ENCODE measurements at regions not wholly inside any gene's neighbourhood (a gene's known extent, or its start where the extent isn't known, plus 50 kb on each side); places are given as distances from the start of the nearest gene placed in this dataset.

GRCh38 chr6:166223079-166223478 lies 55.4 kb upstream of the TBXT start:
- Histone ChIP-seq H3K79me2 (ENCODE audit: insufficient read depth, low read length) (no peaks in the 10 kb centered on the region), H2AFZ (ENCODE audit: insufficient read depth, low read depth, low read length, poor library complexity, severe bottlenecking) (no peak overlapping the region), H3K27me3 (ENCODE audit: control insufficient read depth in 2 of 2, insufficient read depth in 2 of 2, low read length in 2 of 2) (peaks cover 12 to 17% of the 10 kb centered on the region in 2 donors), H4K20me1 (ENCODE audit: insufficient read depth, low read length) (no peaks in the 10 kb centered on the region), H3K4me1 (ENCODE audit: control insufficient read depth in 1 of 2, insufficient read depth in 2 of 2, low read length in 2 of 2) (no peaks in the 10 kb centered on the region), H3K36me3 (replicated peaks in 1 of 2; ENCODE audit: control insufficient read depth in 1 of 2, insufficient read depth in 2 of 2, low read length in 2 of 2) (no peaks in the 10 kb centered on the region), H3K9ac (ENCODE audit: insufficient read depth, low read length, poor library complexity, severe bottlenecking) (no peak overlapping the region), H3K27ac (ENCODE audit: low read depth in 1 of 2, low read length in 2 of 2) (no peak overlapping the region), H3K9me3 (replicated peaks in 1 of 2; ENCODE audit: control insufficient read depth in 1 of 2, insufficient read depth in 1 of 2, low read length in 2 of 2) (no peaks in the 10 kb centered on the region), H3K4me3 (replicated peaks in 1 of 3; ENCODE audit: low read depth in 2 of 3, low read length in 3 of 3) (no peak overlapping the region), H3K4me2 (replicated peaks; ENCODE audit: extremely low read depth, low read length, poor library complexity, severe bottlenecking) (no peak overlapping the region)
- WGBS (ENCODE audit: insufficient coverage): no CpG with 5 or more reads among the region's 3 CpGs
- Mint-ChIP-seq H3K9me3 (peaks cover 0 to 7% (median 0%) of the 10 kb centered on the region in 7 donors), H3K36me3 (no peaks in the 10 kb centered on the region), H3K4me3 (no peak overlapping the region), H3K27me3 (ENCODE audit: low read depth in 3 of 3) (peaks cover 13 to 33% (median 18%) of the 10 kb centered on the region in 3 donors), H3K4me1 (peaks cover 2% of the 10 kb centered on the region), H3K27ac (no peak overlapping the region)
- TF ChIP-seq CTCF (IDR thresholded peaks at IDR 0.05): no peak
- DNase-seq: no peak
- intact Hi-C loops (cut with micrococcal nuclease): no loop called here

GRCh38 chr6:166222631-166223030 lies 55.0 kb upstream of the TBXT start:
- peaks cover 0 to 7% (median 0%) of the 10 kb centered on the region in 7 donors for H3K9me3 Mint-ChIP-seq
- no peak for DNase-seq
- no peaks in the 10 kb centered on the region for H3K9me3 ChIP-seq (replicated peaks in 1 of 2; ENCODE audit: control insufficient read depth in 1 of 2, insufficient read depth in 1 of 2, low read length in 2 of 2)
- H3K36me3 ChIP-seq (replicated peaks in 1 of 2; ENCODE audit: control insufficient read depth in 1 of 2, insufficient read depth in 2 of 2, low read length in 2 of 2): no peaks in the 10 kb centered on the region
- H3K4me1 Mint-ChIP-seq: peaks cover 2% of the 10 kb centered on the region
- 88% methylated on average over 8 of the region's 9 CpGs for WGBS (ENCODE audit: insufficient coverage)
- no peak overlapping the region for H3K4me3 ChIP-seq (replicated peaks in 1 of 3; ENCODE audit: low read depth in 2 of 3, low read length in 3 of 3)
- H4K20me1 ChIP-seq (ENCODE audit: insufficient read depth, low read length): no peaks in the 10 kb centered on the region
- H3K36me3 Mint-ChIP-seq: no peaks in the 10 kb centered on the region
- no peaks in the 10 kb centered on the region for H3K79me2 ChIP-seq (ENCODE audit: insufficient read depth, low read length)
- H3K4me3 Mint-ChIP-seq: peak overlapping the region in 1 of 2 donors; percentile 23
- no peak overlapping the region for H3K4me2 ChIP-seq (replicated peaks; ENCODE audit: extremely low read depth, low read length, poor library complexity, severe bottlenecking)
- peaks cover 7 to 13% of the 10 kb centered on the region in 2 donors for H3K27me3 ChIP-seq (ENCODE audit: control insufficient read depth in 2 of 2, insufficient read depth in 2 of 2, low read length in 2 of 2)
- no peak overlapping the region for H2AFZ ChIP-seq (ENCODE audit: insufficient read depth, low read depth, low read length, poor library complexity, severe bottlenecking)
- no peak for TF ChIP-seq CTCF (IDR thresholded peaks at IDR 0.05)
- peak overlapping the region in 1 of 7 donors; percentile 58 for H3K27ac Mint-ChIP-seq
- no peak overlapping the region for H3K27ac ChIP-seq (ENCODE audit: low read depth in 1 of 2, low read length in 2 of 2)
- peaks cover 13 to 29% (median 20%) of the 10 kb centered on the region in 3 donors for H3K27me3 Mint-ChIP-seq (ENCODE audit: low read depth in 3 of 3)
- H3K4me1 ChIP-seq (ENCODE audit: control insufficient read depth in 1 of 2, insufficient read depth in 2 of 2, low read length in 2 of 2): no peaks in the 10 kb centered on the region
- no peak overlapping the region for H3K9ac ChIP-seq (ENCODE audit: insufficient read depth, low read length, poor library complexity, severe bottlenecking)
- intact Hi-C loops (cut with micrococcal nuclease): no loop called here

All from CD14-positive monocyte (primary cell).